Dermis blood vessel endothelial cell (primary cell): ENCODE measurements at regions not wholly inside any gene's neighbourhood (a gene's known extent, or its start where the extent isn't known, plus 50 kb on each side); places are given as distances from the start of the nearest gene placed in this dataset.
A peak's percentile ranks its signal among the peaks of the same experiment; 100 is the strongest.
"Not testable (repeated sequence)": the region's sequence is repeated elsewhere in the genome, so short reads cannot be mapped to it uniquely, and the experiment has no call there.

ENCODE experiments used
- DNase-seq: peaks from one replicate; pipeline ENCODE4 v3.0.0; 2010

- no peak for DNase-seq
These were observed 1417.0 kb upstream of the CDH8 start for GRCh38 chr16:63453261-63453660.

DNA sequence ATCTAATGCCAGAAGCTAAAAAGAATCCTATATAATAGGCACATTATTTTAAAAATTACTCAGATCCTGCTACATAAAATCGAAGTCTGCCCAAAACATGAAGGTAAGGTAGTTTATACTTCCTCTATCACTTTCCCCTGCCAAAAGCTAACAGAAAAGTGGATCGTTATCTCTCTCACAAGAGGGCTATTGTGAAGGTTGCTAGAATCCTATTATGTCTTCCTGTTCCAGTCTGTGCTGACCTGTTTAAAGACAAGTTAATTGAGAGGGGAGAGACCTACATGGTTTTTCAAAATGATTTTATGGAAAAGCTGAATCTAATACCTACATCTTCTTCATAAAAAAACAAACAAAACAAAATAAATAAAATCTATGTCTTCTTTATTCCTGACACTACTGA, 1410.9 kb upstream of the CDH8 start:
- no peak for DNase-seq

- no peak for DNase-seq
These were observed 1406.0 kb upstream of the CDH8 start for GRCh38 chr16:63442246-63442645.

- no peak for DNase-seq
These were observed 1390.1 kb upstream of the CDH8 start for GRCh38 chr16:63426275-63426870.

GRCh38 chr16:63422715-63423114, 1386.5 kb upstream of the CDH8 start:
- DNase-seq: no peak

- no peak for DNase-seq
These were observed 1380.5 kb upstream of the CDH8 start for GRCh38 chr16:63416712-63417111.

- no peak for DNase-seq
These were observed 1378.8 kb upstream of the CDH8 start for GRCh38 chr16:63415014-63415413.

GRCh38 chr16:63410594-63410993, 1374.4 kb upstream of the CDH8 start:
- DNase-seq: no peak

DNA sequence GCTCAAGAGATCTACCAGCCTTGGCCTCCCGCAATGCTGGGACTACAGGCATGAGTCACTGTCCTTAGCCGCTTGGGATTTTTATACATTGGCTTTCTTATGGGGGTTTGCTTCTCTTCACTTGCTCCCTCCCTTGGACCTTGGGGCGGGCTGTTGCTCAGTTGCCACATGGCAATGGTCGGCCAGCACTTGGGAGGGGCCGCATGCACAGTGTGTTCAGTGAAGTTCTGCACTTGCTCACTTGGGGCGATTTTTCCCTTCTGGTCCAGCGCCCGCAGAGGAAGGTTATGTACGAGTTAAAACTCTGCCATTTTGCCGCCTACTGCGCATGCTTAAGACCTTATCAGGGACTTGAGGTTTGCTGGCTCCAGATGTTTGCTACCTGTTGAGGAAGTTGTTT, 1367.6 kb upstream of the CDH8 start:
- no peak for DNase-seq

GRCh38 chr16:63388277-63388676, 1352.0 kb upstream of the CDH8 start:
- not testable (repeated sequence) for DNase-seq

GRCh38 chr16:63385714-63386432, 1349.6 kb upstream of the CDH8 start:
- DNase-seq: no peak

DNA sequence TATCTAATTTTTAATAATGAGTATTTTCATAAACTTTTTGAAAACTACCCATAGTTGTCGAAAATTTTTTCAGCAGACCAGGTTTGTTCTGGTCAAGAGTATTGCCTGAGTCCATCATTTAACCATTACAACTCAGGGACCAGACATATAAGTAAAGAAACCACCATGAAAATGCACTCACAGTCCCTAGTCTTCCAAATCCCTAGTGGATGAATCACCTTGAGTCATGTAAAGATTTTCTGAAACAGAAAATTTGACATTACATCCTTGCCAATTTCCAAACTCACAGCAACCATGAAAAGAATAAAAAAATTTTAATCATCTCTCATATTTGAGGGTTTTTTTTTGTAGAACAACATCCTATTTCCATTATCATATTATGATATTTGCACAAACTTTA, 1337.5 kb upstream of the CDH8 start:
- DNase-seq: no peak

DNA sequence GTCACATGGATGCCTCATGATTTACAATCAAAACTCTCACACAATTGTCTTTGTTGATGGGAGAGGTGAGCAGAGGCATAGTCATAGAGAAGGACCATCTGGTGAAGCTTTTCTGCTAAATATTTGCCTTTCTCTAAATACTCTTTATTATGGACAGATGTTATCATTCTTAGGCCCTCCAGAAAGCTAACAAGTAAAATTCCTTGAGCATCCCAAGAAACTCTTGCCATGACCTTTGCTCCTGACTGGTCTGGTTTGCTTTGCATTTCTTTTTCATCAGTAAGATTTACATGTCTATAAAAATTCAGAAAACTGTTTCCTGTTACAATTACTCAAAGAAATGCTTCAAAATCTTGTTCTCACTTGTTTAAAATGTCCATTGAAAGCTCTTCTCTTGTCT, 1336.6 kb upstream of the CDH8 start:
- DNase-seq: no peak

DNA sequence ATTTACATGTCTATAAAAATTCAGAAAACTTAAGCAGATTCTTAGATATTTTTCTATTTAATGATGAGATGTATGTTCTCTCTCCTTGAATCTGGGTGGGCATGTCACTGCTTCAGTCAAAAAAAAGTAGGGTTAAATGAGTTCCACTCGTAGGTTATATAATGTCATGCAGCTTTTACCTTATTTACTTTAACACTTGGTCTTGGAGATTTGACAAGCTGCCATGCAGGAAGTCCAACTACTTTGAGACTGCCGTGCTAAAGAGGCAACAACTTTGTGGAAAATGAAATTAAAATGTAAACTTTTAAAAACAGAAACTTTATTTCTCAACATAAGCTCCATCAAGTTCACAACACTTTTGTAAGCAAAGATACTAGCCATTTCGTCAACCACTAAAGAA, 1336.0 kb upstream of the CDH8 start:
- no peak for DNase-seq

GRCh38 chr16:63365649-63366304, 1329.5 kb upstream of the CDH8 start:
- DNase-seq: no peak

- no peak for DNase-seq
These were observed 1327.5 kb upstream of the CDH8 start for GRCh38 chr16:63363738-63364137.

- peak; percentile 67 for DNase-seq
These were observed 1324.9 kb upstream of the CDH8 start for GRCh38 chr16:63361032-63361624.

DNA sequence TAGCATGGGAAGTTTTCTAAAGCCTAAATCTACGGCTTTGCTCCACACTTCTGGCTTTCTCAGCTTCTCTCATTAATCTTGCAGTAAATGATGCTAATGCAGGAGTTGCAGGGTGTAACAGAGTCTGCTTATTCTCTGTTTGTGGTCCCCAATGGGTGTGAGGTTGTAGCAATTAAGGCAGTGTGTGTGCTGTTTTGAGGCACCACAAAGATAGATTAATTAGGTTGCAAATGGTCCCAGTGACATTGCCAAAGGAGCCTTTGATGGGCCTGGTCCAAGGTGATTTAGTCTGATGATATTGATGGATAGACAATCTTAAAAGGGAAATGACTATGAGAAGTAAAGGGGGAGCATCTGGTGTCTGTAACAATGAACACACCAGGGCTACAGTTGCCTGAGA, 1313.7 kb upstream of the CDH8 start:
- DNase-seq: no peak

DNA sequence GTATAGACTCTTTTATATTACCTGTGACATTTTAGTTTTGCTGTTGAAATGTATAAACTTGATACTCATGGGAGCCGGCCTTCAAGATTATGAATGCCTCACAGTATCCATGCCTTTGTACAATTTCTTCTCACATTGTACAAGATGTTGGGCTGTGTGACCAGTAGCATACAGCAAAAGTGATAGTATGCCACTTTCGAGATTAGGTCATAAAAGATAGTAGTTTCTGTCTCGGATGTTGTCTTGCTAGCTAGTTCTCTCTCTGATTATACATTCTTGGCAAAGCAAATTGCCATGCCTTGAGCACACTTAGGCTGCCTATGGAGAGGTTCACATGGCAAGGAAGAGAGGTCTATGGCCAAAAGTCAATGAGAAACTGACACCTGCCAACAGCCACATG, 1309.8 kb upstream of the CDH8 start:
- DNase-seq: no peak

DNA sequence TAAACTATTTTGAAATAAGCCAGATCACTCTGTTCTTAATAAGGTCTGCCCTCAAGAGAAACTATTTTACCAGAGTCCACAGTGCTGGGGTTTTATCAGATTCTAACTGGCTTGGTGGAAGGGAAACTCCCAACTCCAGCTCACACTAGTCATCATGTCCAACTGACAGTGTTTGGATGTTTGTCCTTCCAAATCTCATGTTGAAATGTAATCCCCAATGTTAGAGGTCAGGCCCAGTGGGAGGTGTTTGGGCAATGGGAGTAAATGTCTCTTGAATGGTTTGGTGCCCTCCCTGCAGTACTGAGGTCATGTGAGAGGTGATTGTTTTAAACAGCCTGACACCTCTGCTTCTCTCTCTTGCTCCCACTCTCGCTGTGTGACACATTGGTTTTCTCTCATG, 1301.0 kb upstream of the CDH8 start:
- DNase-seq: no peak

- no peak for DNase-seq
These were observed 1294.9 kb upstream of the CDH8 start for GRCh38 chr16:63331111-63331510.

- DNase-seq: no peak
These were observed 1290.6 kb upstream of the CDH8 start for GRCh38 chr16:63326736-63327339.
